Neuron (in vitro differentiated cells): ENCODE measurements at regions not wholly inside any gene's neighbourhood (a gene's known extent, or its start where the extent isn't known, plus 50 kb on each side); places are given as distances from the start of the nearest gene placed in this dataset.

ENCODE experiments used
- H2AFZ ChIP-seq: one replicate; pipeline ENCODE4 v1.6.1; 2013; ENCODE audit warnings: low read depth, mild to moderate bottlenecking, inconsistent platforms, low read length, moderate library complexity
- H3K27me3 ChIP-seq: one replicate; pipeline ENCODE4 v1.6.1; 2013; ENCODE audit warnings: low read length; ENCODE audit not compliant: insufficient read depth
- H3K36me3 ChIP-seq: one replicate; pipeline ENCODE4 v1.6.1; 2013; ENCODE audit warnings: low read length; ENCODE audit not compliant: insufficient read depth
- H3K4me1 ChIP-seq: one replicate; pipeline ENCODE4 v1.6.1; 2013; ENCODE audit warnings: low read length; ENCODE audit not compliant: insufficient read depth
- H3K4me3 ChIP-seq: 2 replicates; pipeline ENCODE4 v1.5.1; 2013; ENCODE audit warnings: mild to moderate bottlenecking, low read length, moderate library complexity
- H3K9me3 ChIP-seq: one replicate; pipeline ENCODE4 v1.6.1; 2013; ENCODE audit warnings: low read length

- no peak overlapping the region for H2AFZ ChIP-seq
- no peaks in the 10 kb centered on the region for H3K27me3 ChIP-seq
- no peaks in the 10 kb centered on the region for H3K36me3 ChIP-seq
- H3K4me1 ChIP-seq, result peaks cover 2% of the 10 kb centered on the region
- no peak overlapping the region for H3K4me3 ChIP-seq
- no peaks in the 10 kb centered on the region for H3K9me3 ChIP-seq
Measured at GRCh38 chr16:22763437-22764080, 50.4 kb upstream of the HS3ST2 start.
